Activated CD4-positive, alpha-beta memory T cell treated with anti-CD3 and anti-CD28 coated beads for 36 hours (primary cell): ENCODE measurements at regions not wholly inside any gene's neighbourhood (a gene's known extent, or its start where the extent isn't known, plus 50 kb on each side); places are given as distances from the start of the nearest gene placed in this dataset.

Experiments used
- CTCF ChIA-PET: fragments of 350-600 bp; sonication (Branson Sonifier 250); formaldehyde crosslinking; loops from one replicate; lab custom pipeline; 2021; ENCODE audit warnings: antibody characterized with exemption, inconsistent platforms; lab: Charles Lee
- POLR2A ChIA-PET: fragments of 350-600 bp; sonication (Branson Sonifier 250); formaldehyde crosslinking; loops from one replicate; lab custom pipeline; 2021; ENCODE audit warnings: antibody characterized with exemption; lab: Charles Lee
- DNase-seq: peaks from one replicate; pipeline ENCODE4 v3.0.0-alpha.2; 2020
- H3K27ac Mint-ChIP-seq: one replicate; pipeline ENCODE4 v1.8.0; 2021; ENCODE audit warnings: mixed read lengths
- H3K27me3 Mint-ChIP-seq: one replicate; pipeline ENCODE4 v1.8.0; 2021; ENCODE audit warnings: mixed read lengths
- H3K36me3 Mint-ChIP-seq: one replicate; pipeline ENCODE4 v1.8.0; 2021; ENCODE audit warnings: mixed read lengths
- H3K4me1 Mint-ChIP-seq: one replicate; pipeline ENCODE4 v1.8.0; 2021; ENCODE audit warnings: low read depth, mixed read lengths
- H3K4me3 Mint-ChIP-seq: one replicate; pipeline ENCODE4 v1.8.0; 2021; ENCODE audit warnings: mild to moderate bottlenecking, mixed read lengths
- H3K9me3 Mint-ChIP-seq: one replicate; pipeline ENCODE4 v1.8.0; 2021; ENCODE audit warnings: mixed read lengths
- intact Hi-C: fragments of 100-400 bp; cut with micrococcal nuclease; formaldehyde crosslinking; loops from one replicate; pipeline ENCODE4 v1.15.1; 2023

GRCh38 chr1:22224631-22225030, 81.7 kb upstream of the WNT4 start:
- intact Hi-C loops = no loop called here
- CTCF ChIA-PET = no interaction called here

GRCh38 chr1:22225858-22226589, 83.1 kb upstream of the WNT4 start:
- Mint-ChIP-seq H3K4me1 (no peaks in the 10 kb centered on the region), H3K4me3 (no peak overlapping the region), H3K27ac (no peak overlapping the region), H3K36me3 (no peaks in the 10 kb centered on the region), H3K9me3 (no peaks in the 10 kb centered on the region), H3K27me3 (peaks cover 13% of the 10 kb centered on the region)
- intact Hi-C loops = no loop called here
- ChIA-PET CTCF (no interaction called here), POLR2A (no interaction called here)
- DNase-seq = no peak

More at GRCh38 chr1:22224631-22225030, 81.7 kb upstream of the WNT4 start:
- no peak for DNase-seq
- H3K27me3 Mint-ChIP-seq = peaks cover 10% of the 10 kb centered on the region
- POLR2A ChIA-PET = no interaction called here
- H3K4me1 Mint-ChIP-seq = no peaks in the 10 kb centered on the region
- H3K36me3 Mint-ChIP-seq = no peaks in the 10 kb centered on the region
- H3K9me3 Mint-ChIP-seq = no peaks in the 10 kb centered on the region
- no peak overlapping the region for H3K27ac Mint-ChIP-seq
- H3K4me3 Mint-ChIP-seq = no peak overlapping the region

DNA sequence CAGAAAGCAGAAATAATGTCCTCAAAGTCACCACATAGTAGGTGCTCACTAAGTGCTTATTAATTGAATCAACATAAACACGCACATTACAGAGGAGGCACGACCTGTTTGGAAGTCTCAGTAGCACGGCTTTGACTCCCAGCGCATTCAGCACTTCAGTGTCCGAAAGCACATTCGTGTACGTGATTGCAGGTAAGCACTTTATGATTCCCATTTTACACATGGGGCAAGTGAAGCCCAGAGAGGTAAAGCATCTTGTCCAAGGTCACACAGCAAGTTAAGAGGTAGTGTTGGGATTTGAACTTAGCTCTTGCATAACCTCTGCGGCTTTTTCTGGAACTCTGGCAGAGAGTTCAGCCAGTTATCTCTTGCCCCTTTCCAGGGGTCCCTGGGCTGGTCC, 85.2 kb upstream of the WNT4 start:
- ChIA-PET CTCF (no interaction called here), POLR2A (no interaction called here)
- no peak for DNase-seq
- H3K4me3 Mint-ChIP-seq = no peak overlapping the region
- H3K4me1 Mint-ChIP-seq = no peaks in the 10 kb centered on the region
- no peaks in the 10 kb centered on the region for H3K36me3 Mint-ChIP-seq
- intact Hi-C loops = no loop called here
- peaks cover 5% of the 10 kb centered on the region for H3K27me3 Mint-ChIP-seq
- H3K9me3 Mint-ChIP-seq = no peaks in the 10 kb centered on the region
- H3K27ac Mint-ChIP-seq = no peak overlapping the region

DNA sequence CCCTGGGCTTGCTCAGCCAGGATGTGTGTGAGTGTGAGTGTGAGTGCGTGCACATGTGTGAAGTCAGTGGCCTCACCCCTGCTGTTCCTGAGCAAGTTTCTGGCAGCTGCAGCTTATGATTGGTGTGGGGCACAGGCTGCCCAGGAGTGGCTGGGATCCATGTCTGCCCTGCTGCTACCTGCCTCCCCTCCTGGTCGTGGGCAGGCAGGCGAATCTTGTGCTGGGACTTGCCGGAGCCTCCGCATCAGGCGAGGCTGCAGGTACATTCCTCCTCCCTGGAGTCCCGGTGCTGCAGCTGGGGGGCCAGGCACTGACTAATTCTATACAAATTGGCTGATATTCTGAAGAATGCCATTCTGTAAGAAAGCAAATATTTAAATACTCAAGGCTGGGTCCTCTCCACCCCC, 85.6 kb upstream of the WNT4 start:
- peaks cover 4% of the 10 kb centered on the region for H3K27me3 Mint-ChIP-seq
- H3K36me3 Mint-ChIP-seq = no peaks in the 10 kb centered on the region
- H3K9me3 Mint-ChIP-seq = no peaks in the 10 kb centered on the region
- no peak overlapping the region for H3K27ac Mint-ChIP-seq
- no peak overlapping the region for H3K4me3 Mint-ChIP-seq
- H3K4me1 Mint-ChIP-seq = no peaks in the 10 kb centered on the region
- ChIA-PET CTCF (no interaction called here), POLR2A (no interaction called here)
- DNase-seq = no peak
- intact Hi-C loops = no loop called here

- no peaks in the 10 kb centered on the region for H3K9me3 Mint-ChIP-seq
- H3K27me3 Mint-ChIP-seq = peaks cover 7% of the 10 kb centered on the region
- no peak overlapping the region for H3K4me3 Mint-ChIP-seq
- ChIA-PET POLR2A (no interaction called here), CTCF (no interaction called here)
- intact Hi-C loops = no loop called here
- no peaks in the 10 kb centered on the region for H3K36me3 Mint-ChIP-seq
- H3K4me1 Mint-ChIP-seq = no peaks in the 10 kb centered on the region
- no peak overlapping the region for H3K27ac Mint-ChIP-seq
- no peak for DNase-seq
Measured at GRCh38 chr1:22229379-22229778, 86.5 kb upstream of the WNT4 start.

DNA sequence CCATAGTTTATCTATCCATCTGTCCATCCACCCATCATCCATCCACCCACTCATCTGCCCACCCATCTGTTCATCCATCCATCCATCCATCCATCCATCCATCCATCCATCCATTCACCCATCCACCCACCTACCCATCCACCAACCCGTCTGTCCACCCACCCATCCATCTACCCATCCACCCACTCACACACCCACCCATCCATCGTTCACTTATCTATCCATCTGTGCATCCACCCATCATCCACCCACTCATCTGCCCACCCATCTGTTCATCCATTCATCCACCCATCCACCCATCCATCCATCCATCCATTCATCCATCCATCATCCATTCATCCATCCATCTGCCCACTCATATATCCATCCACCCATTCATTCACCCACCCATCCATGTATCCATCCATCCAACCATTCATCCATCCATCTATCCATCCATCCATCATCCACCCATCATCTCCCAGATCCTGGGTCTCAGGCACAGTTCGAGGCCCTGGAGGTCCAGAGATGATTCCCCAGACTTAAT, 88.2 kb upstream of the WNT4 start:
- Mint-ChIP-seq H3K27ac (no peak overlapping the region), H3K4me3 (no peak overlapping the region), H3K4me1 (no peaks in the 10 kb centered on the region), H3K9me3 (no peaks in the 10 kb centered on the region), H3K27me3 (peaks cover 11% of the 10 kb centered on the region), H3K36me3 (no peaks in the 10 kb centered on the region)
- intact Hi-C loops = no loop called here
- no peak for DNase-seq
- CTCF ChIA-PET = interaction anchor here (0.6 kb wide), 2 partner anchors 10 to 266 kb away, joined by 3 read pairs; no protein-coding TSS in a partner anchor
- POLR2A ChIA-PET = no interaction called here

DNA sequence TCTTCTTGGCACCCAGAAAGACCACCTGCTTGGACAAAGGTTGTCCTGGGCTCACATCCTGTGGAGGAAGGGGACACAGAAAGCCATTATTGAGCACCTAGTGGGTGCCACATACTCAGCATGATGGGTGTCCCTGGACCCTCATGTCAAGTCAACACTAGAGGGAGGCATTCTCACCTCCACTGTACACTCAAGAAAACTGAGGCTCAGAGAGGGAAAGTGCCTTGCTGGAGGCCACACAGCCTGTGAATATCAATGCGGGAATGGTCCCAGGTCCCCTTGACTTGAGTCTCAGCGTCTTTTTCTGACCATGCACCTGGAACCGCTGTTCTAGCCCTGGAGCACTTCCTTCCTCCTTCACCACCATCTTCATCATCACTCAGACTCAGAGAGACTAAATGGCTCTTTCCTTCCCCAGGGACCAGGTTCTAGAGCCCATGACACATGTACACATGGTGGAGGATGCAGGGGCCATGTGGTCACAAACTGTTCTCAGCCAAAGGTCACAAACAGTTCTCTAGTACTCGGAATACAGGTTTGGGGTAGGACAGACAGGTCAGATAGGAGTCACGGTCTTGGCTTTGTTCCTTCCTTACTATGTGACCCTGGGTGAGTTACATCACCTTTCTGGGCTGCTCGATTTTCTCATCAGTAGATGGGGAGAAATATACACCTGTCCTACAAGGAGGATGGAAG, 89.2 kb upstream of the WNT4 start:
- no peak for DNase-seq
- no peak overlapping the region for H3K27ac Mint-ChIP-seq
- H3K27me3 Mint-ChIP-seq = peaks cover 11% of the 10 kb centered on the region
- no peak overlapping the region for H3K4me3 Mint-ChIP-seq
- H3K4me1 Mint-ChIP-seq = no peaks in the 10 kb centered on the region
- intact Hi-C loops = no loop called here
- H3K9me3 Mint-ChIP-seq = no peaks in the 10 kb centered on the region
- CTCF ChIA-PET = interaction anchor here (0.6 kb wide), 1 partner anchor 267 kb away, joined by 3 read pairs; no protein-coding TSS in a partner anchor
- POLR2A ChIA-PET = no interaction called here
- no peaks in the 10 kb centered on the region for H3K36me3 Mint-ChIP-seq

GRCh38 chr1:22233222-22233621, 90.3 kb upstream of the WNT4 start:
- Mint-ChIP-seq H3K4me3 (no peak overlapping the region), H3K4me1 (no peaks in the 10 kb centered on the region), H3K9me3 (no peaks in the 10 kb centered on the region), H3K27me3 (peaks cover 11% of the 10 kb centered on the region), H3K36me3 (no peaks in the 10 kb centered on the region), H3K27ac (no peak overlapping the region)
- no peak for DNase-seq
- ChIA-PET POLR2A (no interaction called here), CTCF (no interaction called here)
- intact Hi-C loops = no loop called here

GRCh38 chr1:22234476-22235030, 91.7 kb upstream of the WNT4 start:
- no peaks in the 10 kb centered on the region for H3K9me3 Mint-ChIP-seq
- CTCF ChIA-PET = no interaction called here

DNA sequence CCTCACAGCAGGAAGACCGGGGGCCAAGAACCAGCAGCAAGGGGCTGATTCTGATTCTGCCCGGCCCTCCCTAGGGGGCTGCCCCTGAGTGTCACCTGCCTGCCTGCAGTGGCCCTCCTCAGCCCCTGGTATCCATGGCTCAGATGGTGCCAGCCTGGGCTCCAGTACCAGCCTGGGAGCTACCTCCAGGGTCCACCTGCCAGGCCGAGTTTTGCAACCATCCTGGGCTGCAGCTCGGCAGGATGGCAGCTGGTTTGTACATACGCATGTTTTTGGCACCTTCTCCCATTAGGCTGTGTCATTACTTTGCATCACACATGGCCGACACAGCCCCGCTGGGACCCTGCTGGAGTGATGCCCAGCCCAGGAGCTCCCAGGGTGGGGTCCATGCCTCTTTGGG, 93.3 kb upstream of the WNT4 start:
- Mint-ChIP-seq H3K4me1 (no peaks in the 10 kb centered on the region), H3K9me3 (no peaks in the 10 kb centered on the region), H3K27me3 (peaks cover 8% of the 10 kb centered on the region), H3K4me3 (no peak overlapping the region), H3K27ac (no peak overlapping the region), H3K36me3 (no peaks in the 10 kb centered on the region)
- ChIA-PET POLR2A (interaction anchor here (0.6 kb wide), 1 partner anchor 42 kb away, joined by 5 read pairs; no protein-coding TSS in a partner anchor), CTCF (interaction anchor here (0.8 kb wide), 1 partner anchor 21 kb away, joined by 3 read pairs; no protein-coding TSS in a partner anchor)
- DNase-seq = no peak
- intact Hi-C loops = no loop called here

More at GRCh38 chr1:22234476-22235030, 91.7 kb upstream of the WNT4 start:
- Mint-ChIP-seq H3K36me3 (no peaks in the 10 kb centered on the region), H3K4me3 (no peak overlapping the region), H3K4me1 (no peaks in the 10 kb centered on the region), H3K27ac (no peak overlapping the region), H3K27me3 (peaks cover 11% of the 10 kb centered on the region)
- POLR2A ChIA-PET = no interaction called here
- intact Hi-C loops = no loop called here
- DNase-seq = no peak

DNA sequence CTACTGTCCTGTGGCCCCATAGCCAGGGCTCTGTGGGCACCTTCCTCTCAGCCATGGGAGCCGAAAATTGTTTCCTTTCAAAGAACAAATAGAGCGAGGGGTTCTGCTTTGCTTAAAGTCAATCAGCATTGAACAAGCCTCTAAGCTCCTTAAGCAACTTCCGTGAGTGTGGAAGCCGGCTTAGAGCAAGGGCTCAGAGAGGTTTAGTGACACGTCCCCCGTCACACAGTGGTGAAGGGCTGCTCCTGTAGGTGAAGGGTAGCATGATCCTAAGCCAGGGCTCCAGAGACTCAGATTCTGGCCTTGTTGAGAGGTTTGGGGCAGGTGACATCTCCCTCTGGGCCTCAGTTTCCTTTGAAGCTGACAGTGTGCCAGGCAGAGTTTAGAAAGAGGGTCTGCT, 94.0 kb upstream of the WNT4 start:
- POLR2A ChIA-PET = no interaction called here
- H3K27me3 Mint-ChIP-seq = peaks cover 10% of the 10 kb centered on the region
- no peak for DNase-seq
- no peak overlapping the region for H3K27ac Mint-ChIP-seq
- CTCF ChIA-PET = interaction anchor here (0.8 kb wide), 1 partner anchor 20 kb away, joined by 3 read pairs; no protein-coding TSS in a partner anchor
- no peaks in the 10 kb centered on the region for H3K4me1 Mint-ChIP-seq
- H3K36me3 Mint-ChIP-seq = no peaks in the 10 kb centered on the region
- intact Hi-C loops = no loop called here
- H3K9me3 Mint-ChIP-seq = no peaks in the 10 kb centered on the region
- H3K4me3 Mint-ChIP-seq = no peak overlapping the region

- H3K4me3 Mint-ChIP-seq = no peak overlapping the region
- ChIA-PET CTCF (no interaction called here), POLR2A (no interaction called here)
- no peaks in the 10 kb centered on the region for H3K36me3 Mint-ChIP-seq
- no peaks in the 10 kb centered on the region for H3K4me1 Mint-ChIP-seq
- peaks cover 10% of the 10 kb centered on the region for H3K27me3 Mint-ChIP-seq
- no peak overlapping the region for H3K27ac Mint-ChIP-seq
- DNase-seq = no peak
- no peaks in the 10 kb centered on the region for H3K9me3 Mint-ChIP-seq
- intact Hi-C loops = no loop called here
Measured at GRCh38 chr1:22237433-22238093, 94.7 kb upstream of the WNT4 start.
